Right atrium auricular region (tissue), 2 donors: ENCODE measurements at regions not wholly inside any gene's neighbourhood (a gene's known extent, or its start where the extent isn't known, plus 50 kb on each side); places are given as distances from the start of the nearest gene placed in this dataset.

Experiments used
- DNase-seq: peaks from one replicate; pipeline ENCODE4 v3.0.0-alpha.2; 2019; ENCODE audit warnings: low spot score
- H3K27ac ChIP-seq, 2 donors: fragments of 200-600 bp; sonication (generic); 1 replicate in 1 of 2; 2 replicates in 1 of 2; pipeline ENCODE4 v1.5.1; 2016 to 2019
- H3K27me3 ChIP-seq, 2 donors: fragments of 200-600 bp; sonication (generic); one replicate each; pipeline versions ENCODE4 v1.5.1 to v1.6.0; 2017 to 2019
- H3K36me3 ChIP-seq: fragments of 200-600 bp; sonication (generic); one replicate; pipeline ENCODE4 v1.5.1; 2016
- H3K4me1 ChIP-seq, 2 donors: fragments of 200-600 bp; sonication (generic); one replicate each; pipeline versions ENCODE4 v1.5.1 to v1.6.0; 2017 to 2019
- H3K4me3 ChIP-seq, 2 donors: fragments of 200-600 bp; sonication (generic); 1 replicate in 1 of 2; 2 replicates in 1 of 2; pipeline ENCODE4 v1.5.1; 2017 to 2019; ENCODE audit warnings: mild to moderate bottlenecking in 1 of 2, moderate library complexity in 1 of 2
- H3K9me3 ChIP-seq, 2 donors: fragments of 200-600 bp; sonication (generic); one replicate each; pipeline ENCODE4 v1.5.1; 2019
- TF ChIP-seq, protein P1 (sequence below), 2 donors: fragments of 200-600 bp; sonication (generic); IDR thresholded peaks; one replicate each; pipeline ENCODE4 v1.5.1; 2019; ENCODE audit warnings: antibody characterized with exemption in 2 of 2

DNA sequence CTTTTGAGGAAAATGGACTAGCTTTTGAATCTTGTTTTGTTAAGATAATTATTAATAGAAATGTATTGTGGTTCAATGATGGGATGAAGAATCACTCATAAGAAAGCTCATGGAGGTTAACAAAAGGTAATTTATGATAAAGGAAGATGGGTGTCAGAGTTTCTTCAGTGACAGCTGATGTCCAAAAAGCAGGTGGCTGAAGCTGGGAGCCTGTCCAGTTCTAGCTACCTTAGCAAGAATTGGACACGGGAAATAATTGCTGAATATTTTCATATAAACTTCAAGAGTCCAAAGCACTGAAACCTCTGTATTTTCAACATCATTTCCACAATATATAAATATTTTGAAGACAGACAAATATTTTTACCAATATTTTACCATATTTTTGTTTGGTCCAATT lies 1505.8 kb upstream of the SLC39A10 start:
- Histone ChIP-seq H3K36me3 (no peaks in the 10 kb centered on the region), H3K4me3 (no peak overlapping the region), H3K9me3 (no peaks in the 10 kb centered on the region), H3K4me1 (no peaks in the 10 kb centered on the region), H3K27me3 (no peaks in the 10 kb centered on the region), H3K27ac (no peak overlapping the region)
- DNase-seq = no peak
- TF ChIP-seq, protein P1, sequence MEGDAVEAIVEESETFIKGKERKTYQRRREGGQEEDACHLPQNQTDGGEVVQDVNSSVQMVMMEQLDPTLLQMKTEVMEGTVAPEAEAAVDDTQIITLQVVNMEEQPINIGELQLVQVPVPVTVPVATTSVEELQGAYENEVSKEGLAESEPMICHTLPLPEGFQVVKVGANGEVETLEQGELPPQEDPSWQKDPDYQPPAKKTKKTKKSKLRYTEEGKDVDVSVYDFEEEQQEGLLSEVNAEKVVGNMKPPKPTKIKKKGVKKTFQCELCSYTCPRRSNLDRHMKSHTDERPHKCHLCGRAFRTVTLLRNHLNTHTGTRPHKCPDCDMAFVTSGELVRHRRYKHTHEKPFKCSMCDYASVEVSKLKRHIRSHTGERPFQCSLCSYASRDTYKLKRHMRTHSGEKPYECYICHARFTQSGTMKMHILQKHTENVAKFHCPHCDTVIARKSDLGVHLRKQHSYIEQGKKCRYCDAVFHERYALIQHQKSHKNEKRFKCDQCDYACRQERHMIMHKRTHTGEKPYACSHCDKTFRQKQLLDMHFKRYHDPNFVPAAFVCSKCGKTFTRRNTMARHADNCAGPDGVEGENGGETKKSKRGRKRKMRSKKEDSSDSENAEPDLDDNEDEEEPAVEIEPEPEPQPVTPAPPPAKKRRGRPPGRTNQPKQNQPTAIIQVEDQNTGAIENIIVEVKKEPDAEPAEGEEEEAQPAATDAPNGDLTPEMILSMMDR (IDR thresholded peaks at IDR 0.05) = no peak

DNA sequence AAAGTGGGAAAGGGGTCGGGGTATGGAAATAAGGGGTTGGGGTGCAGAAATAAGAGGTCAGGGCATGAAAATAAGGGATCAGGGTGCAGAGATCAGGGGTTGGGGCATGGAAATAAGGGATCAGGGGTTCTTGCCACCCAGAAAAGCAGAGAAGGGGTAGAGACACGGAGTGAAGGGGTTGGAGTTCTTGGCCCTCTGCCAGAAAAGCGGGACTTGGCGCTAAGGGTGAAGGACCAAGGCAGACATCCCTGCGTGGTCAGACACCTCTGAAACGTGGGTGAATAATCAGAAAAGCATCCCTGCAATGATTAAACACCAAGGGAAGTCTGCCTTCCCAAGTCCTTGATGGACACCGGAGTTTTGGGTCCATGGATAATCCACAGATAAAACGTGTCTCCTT lies 1521.6 kb upstream of the SLC39A10 start:
- Histone ChIP-seq H3K27me3 (no peaks in the 10 kb centered on the region), H3K9me3 (no peaks in the 10 kb centered on the region), H3K36me3 (no peaks in the 10 kb centered on the region), H3K4me1 (no peaks in the 10 kb centered on the region), H3K4me3 (no peak overlapping the region), H3K27ac (no peak overlapping the region)
- TF ChIP-seq, protein P1 (IDR thresholded peaks at IDR 0.05) = no peak
- DNase-seq = no peak

DNA sequence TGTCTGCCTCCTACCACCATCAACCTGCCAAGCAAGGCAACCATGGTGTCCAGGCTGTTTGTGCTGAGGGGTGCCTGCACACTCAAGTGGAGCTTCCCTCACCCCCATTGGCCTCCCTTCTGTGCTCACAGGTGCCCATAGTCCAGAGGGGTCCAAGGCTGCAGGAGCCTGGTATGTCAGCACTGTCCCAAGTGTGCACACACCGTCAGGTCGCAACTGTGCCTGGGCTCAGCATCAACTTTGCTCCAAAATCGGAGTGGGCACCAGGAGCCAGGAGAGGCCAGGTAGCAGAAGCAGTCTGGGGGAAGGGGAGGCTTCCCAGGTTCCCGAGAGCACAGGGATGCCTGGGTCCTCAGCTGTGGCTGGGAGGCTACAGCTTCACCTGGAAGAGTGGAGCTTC lies 1528.2 kb upstream of the SLC39A10 start:
- no peaks in the 10 kb centered on the region for H3K36me3 ChIP-seq
- H3K4me3 ChIP-seq = no peak overlapping the region
- DNase-seq = no peak
- TF ChIP-seq, protein P1 (IDR thresholded peaks at IDR 0.05) = no peak
- H3K27ac ChIP-seq = no peak overlapping the region
- no peaks in the 10 kb centered on the region for H3K9me3 ChIP-seq
- no peaks in the 10 kb centered on the region for H3K4me1 ChIP-seq
- no peaks in the 10 kb centered on the region for H3K27me3 ChIP-seq

DNA sequence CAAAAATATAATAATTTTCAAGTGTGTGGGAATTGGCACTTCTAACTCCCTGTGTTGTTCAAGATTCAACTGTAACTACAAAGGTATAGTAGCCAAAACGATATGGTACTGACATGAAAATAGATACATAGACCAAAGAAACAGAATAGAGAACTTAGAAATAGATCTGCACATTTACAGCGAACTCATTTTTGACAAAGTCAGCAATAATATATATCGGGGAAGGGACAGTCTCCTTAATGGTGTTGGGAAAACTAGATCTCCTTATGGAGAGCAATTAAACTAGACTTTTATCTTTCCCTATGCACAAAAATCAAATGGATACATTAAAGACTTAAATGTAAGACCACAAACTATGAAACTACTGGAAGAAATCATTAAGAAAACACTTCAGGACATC lies 1530.6 kb upstream of the SLC39A10 start:
- H3K4me3 ChIP-seq = no peak overlapping the region
- TF ChIP-seq, protein P1 (IDR thresholded peaks at IDR 0.05) = no peak

DNA sequence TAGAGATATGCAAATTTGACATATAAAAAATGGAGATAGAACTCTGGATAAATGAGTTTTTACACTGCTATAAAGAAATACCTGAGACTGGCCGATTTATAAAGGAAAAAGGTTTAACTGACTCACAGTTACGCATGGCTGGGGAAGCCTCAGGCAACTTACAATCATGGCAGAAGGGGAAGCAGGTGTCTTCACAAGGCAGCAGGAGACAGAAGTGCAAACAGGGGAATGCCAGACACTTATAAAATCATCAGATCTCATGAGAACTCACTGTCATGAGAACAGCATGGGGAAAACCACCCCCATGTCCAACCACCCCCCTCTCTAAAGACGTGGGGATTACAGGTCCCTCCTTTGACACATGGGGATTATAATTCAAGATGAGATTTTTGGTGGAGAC lies 1540.2 kb upstream of the SLC39A10 start:
- Histone ChIP-seq H3K36me3 (no peaks in the 10 kb centered on the region), H3K27ac (no peak overlapping the region), H3K4me1 (no peaks in the 10 kb centered on the region), H3K4me3 (no peak overlapping the region), H3K9me3 (no peaks in the 10 kb centered on the region), H3K27me3 (no peaks in the 10 kb centered on the region)
- TF ChIP-seq, protein P1 (IDR thresholded peaks at IDR 0.05) = no peak
- DNase-seq = no peak

More for the DNA sequence above, 1530.6 kb upstream of the SLC39A10 start:
- no peaks in the 10 kb centered on the region for H3K27me3 ChIP-seq
- no peak for DNase-seq
- no peak overlapping the region for H3K27ac ChIP-seq
- no peaks in the 10 kb centered on the region for H3K36me3 ChIP-seq
- H3K4me1 ChIP-seq = no peaks in the 10 kb centered on the region
- no peaks in the 10 kb centered on the region for H3K9me3 ChIP-seq

DNA sequence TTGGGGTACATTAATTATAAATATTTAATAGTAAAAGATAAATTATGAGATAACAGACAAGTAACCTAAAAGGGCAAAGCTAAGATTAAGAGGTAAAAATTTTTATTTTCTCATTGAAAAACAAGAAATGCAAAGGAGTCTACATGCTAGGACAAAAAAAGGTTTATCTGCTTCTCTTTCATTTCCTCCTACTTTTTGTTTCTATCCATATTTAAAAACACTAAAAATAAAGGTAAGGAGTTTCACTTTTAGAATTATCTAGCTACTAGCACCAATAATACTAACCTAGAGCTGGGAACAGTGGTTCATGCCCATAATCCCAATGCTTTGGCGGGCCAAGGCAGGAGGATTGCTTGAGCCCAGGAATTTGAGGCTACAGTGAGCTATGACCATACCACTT lies 1551.7 kb upstream of the SLC39A10 start:
- no peak for DNase-seq
- TF ChIP-seq, protein P1 (IDR thresholded peaks at IDR 0.05) = no peak
- Histone ChIP-seq H3K27me3 (no peaks in the 10 kb centered on the region), H3K9me3 (no peaks in the 10 kb centered on the region), H3K4me3 (no peak overlapping the region), H3K27ac (no peak overlapping the region), H3K36me3 (no peaks in the 10 kb centered on the region), H3K4me1 (no peaks in the 10 kb centered on the region)
